G401 (cell line): ENCODE measurements at regions not wholly inside any gene's neighbourhood (a gene's known extent, or its start where the extent isn't known, plus 50 kb on each side); places are given as distances from the start of the nearest gene placed in this dataset.

Source experiments
- DNase-seq: peaks from one replicate; pipeline ENCODE4 v3.0.0-alpha.2; 2015; ENCODE audit warnings: low spot score
- in situ Hi-C: cut with HindIII; loops from 2 replicates; pipeline ENCODE4 v1.10.0; 2016; ENCODE audit warnings: low sequenced_read_pairs, mixed read lengths

DNA sequence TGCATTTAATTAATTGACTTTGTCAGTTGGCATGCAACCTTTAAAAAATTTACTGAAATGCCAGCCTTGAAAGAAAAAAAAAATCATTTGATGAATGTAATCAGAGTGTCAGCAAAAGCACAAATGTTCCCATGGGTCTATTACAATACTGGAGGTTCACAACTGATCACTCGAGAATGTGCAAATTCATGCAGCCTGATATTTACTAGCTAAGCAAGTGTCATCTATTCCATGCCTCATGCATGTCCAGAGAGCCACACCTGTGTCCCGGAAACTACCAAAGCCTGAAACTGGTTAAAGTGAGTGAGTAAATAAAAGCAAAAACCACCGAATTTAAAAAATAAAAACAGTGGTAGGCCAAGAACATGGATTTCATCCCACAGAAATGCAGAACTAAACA, 415.3 kb upstream of the ID2 start:
- in situ Hi-C loops: no loop called here
- DNase-seq: no peak

DNA sequence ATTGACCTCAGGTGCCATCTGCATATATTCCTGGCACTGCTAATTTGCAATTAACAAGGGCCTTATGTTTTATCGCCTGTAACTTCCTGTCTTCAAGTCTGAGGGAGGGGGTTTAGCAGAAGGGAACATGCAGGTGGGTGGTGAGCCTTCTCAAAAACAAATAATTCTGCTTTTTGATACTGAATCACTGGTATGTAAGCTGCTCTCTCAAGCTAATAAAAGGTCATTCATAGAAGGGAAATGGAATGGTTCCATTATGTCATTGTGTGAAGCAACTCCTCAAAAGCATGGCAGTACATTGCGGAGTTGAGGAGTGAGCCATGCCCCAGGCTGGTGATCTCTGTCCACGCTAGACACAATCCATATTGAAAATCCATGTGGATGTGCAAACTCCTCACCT, 414.8 kb upstream of the ID2 start:
- in situ Hi-C loops: no loop called here
- DNase-seq: no peak

DNA sequence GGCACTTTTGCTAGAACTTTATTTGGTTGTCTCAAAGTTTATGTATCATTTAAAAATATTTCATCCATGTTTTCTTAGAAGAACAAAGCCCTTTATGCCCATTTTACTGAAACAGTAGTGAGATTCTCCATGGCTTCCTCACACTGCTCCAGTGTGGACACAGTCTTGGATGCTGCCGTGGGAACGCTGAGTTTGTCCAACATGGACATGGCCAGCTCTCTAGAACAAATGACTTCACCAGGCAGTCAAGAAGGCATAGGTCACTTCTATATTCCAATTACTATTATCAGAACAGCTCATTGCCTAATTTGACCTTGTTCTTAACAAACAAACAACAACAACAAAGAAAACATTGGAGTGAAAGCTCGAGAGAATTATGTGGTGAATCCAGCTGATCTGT, 414.1 kb upstream of the ID2 start:
- DNase-seq: no peak
- in situ Hi-C loops: no loop called here

DNA sequence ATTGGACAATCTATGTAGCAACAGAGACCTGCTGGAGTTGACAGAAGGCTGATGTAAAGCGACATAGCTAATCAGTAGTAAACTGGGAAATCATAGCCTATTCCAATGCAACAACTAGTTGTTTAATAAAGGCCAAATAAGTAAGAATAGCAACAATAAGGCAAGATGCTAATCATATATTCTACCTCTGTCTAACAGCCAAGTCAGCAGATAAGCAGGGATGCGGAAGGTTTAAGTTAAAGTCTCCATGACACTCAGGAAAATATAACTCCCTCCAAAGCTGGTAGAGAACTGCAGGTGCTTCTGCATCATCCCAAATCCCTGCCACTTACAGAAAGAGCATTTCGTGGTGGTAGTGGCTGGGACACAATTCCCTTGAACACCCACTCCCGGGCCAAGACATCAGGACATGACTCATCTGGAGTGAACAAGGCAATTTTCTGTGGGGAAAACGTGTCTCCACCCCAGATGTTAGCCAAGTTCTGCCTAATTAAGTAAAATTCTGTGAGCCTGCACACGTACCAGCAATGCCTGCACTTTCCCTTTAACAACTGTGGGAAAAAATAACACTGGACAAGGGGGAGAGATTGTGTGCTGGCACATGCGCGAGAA, 413.6 kb upstream of the ID2 start:
- no peak for DNase-seq
- in situ Hi-C loops: no loop called here

DNA sequence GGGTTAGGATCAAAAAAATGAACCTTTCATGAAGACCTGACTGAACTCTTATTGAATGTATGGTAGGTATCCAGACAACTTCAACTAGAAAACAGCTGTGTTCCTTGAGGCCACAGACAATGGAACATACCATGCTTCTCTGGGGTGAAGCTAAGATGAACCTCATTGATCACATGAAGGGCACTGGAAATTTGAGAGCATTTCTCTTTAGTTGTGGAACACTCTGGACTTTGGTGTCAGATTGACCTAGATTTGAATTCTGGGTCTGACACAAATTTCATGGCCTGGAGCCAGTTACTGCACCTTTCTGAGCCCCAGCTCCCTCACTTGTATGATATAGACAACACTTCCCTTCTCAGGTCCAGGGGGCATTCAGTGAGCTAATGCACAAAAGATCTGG, 411.2 kb upstream of the ID2 start:
- in situ Hi-C loops: no loop called here
- no peak for DNase-seq

DNA sequence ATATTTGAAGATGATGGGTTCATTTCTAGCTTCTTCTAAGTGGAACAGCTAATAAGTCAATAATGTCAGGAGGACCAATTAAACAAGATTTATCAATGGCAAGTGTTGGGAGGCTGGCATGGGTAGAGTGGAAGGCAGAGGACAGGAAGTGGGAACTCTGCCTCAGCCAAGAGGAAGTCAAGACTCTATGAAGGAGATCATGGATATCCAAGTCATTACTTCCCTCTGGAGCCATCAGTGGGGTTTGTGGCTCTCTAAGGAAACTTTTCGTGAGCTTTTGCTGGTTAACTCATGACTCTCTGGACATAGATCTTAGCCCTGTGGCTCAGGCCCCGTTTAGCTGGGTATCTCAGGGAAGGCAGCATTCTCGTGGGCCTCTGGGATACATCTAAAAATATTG, 410.4 kb upstream of the ID2 start:
- DNase-seq: no peak
- in situ Hi-C loops: no loop called here

DNA sequence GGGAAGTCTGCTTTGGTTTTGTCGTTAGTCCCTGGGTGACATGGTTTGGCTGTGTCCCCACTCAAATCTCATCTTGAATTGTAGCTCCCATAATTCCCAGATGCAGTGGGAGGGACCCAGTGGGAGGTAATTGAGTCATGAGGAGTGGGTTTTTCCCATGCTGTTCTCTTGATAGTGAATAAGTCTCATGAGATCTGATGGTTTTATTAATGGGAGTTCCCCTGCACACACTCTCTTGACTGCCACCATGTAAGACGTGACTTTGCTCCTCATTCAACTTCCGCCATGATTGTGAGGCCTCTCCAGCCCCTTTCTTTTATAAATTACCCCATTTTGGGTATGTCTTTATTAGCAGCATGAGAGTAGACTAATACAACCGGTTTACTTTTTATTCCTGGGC, 405.8 kb upstream of the ID2 start:
- in situ Hi-C loops: no loop called here
- DNase-seq: no peak

DNA sequence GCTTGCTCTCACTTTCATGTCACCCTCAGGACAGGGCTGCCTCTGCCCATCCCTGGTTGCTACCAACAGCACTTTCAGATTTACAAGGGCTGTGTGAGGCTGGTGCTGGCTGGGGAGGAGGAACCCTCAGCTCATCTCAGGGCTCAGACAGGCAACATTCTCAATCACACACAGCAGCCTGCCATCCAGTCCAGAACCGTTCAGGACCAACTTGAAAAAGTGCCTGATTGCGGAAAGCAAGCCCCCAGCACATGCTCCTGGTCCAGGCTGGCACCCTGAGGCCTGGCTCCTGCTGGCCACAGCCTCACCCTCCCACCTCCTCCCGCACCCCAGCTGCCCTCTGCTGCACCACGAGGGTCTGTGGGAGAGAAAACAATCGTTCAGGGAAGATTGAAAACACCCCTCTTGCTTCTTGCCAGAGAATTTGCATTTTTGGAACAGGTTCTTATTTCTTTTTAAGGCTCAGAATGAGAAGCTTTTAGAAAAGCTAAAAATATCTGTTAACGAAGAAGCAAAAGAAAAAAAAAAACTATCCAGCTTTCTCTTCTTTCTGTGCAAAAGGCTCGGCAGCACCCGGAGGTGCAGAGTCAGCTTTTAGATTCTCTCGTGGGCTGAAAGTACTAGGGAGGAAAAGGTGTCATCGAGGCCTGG, 403.8 kb upstream of the ID2 start:
- in situ Hi-C loops: no loop called here
- DNase-seq: peak; percentile 9

DNA sequence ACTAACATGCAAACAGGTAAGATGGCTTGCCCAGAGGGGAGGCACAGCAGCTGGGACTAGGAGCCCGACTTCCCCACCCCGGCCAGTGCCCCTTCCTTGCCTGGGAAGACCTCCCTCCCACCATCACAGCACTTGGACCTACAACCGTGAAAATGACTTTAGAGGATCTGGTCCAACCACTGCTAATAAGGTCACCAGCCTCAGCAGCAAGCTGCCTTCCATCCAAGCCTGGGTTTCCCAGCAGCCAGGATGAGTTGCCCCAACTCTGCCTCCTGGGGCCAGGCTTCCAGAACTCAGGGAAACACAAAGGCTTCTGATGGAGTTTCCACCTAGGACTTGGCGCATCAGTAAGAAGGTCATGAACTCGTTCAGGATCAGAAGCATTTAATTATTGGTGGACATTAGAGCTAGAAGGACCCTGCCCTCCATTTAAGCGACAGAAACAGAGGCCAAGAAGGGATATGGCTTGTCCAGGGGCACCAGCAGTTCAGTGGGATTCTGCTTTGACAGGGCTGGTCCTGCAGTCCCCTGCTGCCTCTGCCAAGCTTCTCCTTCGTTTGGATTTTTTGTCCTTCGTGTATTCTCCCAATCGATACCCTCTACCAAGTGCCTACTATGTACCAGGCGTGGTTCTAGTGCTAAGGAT, 403.0 kb upstream of the ID2 start:
- DNase-seq: no peak
- in situ Hi-C loops: no loop called here

DNA sequence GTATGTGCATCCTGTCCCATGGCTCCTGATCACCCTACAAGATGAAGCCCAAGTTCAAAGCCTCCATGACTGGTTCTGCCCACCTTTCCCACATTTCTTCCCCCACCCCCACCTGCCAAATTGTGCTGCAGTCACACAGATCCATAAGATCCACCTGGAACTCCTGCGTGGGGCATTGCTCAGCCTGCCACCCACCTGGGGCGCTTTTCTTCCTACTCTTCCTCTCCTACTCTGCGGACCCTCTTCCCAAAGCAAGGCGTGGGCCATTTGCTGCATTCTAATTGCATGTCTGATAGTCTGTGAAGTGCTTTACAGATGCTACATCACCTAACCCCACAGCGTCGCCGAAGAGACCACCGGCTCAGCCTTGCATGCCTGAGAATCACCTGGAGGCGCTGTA, 402.4 kb upstream of the ID2 start:
- no peak for DNase-seq
- in situ Hi-C loops: no loop called here

DNA sequence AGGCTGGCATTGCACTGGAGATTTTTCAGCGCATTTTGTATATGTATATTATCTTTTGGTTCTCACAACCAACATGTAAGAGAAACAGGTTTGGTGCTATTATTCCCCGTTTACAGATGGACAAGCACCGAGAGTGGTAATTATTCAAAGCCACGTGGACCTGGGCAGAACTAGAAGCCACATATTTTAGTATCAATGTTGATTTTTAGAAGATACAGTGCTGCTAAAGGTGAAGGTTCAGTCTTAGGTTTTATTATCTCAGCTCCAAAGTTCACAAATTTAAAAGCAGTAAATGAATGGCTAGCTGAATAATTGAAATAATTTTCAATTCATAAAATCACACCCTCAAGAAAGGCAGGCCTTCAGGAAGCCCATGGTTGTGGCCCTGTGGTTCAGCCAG, 400.6 kb upstream of the ID2 start:
- no peak for DNase-seq

DNA sequence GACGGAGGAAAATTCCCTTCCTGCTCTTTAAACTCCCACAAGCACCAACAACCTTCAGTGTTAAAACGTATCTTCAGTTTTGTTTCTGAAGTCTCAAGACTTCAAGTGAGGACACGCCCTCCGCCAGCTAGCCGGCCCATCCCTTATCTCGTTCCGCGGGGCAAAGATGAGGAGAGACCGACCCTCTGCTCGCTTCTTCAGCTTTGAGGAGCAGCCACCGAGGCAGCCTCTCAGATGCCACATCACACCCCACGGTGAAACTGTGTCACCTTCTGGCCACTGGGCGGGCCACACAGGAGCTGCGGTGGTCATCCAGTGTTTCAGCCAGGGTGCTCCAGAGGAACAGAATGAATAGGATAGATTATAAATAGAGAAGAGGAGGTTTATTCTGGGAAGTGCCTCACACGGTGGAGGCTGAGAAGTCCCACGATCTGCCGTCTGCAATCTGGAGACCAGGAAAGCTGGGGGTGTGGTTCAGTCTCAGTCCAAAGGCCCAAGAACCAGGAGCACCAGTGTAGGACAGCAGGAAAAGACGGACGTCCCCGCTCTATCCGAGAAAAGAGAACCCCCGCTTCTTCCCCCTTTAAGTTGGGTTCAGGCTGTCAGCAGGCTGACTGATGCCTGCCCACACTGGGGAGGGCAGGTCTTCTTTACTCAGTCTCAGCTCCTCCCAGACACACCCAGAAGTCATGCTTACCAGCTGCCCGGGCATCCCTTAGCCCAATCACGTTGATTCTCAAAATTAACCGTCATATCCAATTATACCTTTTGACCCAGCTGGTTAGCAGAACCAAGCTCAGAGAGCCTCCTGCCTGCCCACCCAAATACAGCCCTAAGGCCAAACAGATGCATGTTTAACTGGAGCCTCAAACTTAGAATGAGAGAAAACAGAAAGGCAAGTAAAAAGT, 399.7 kb upstream of the ID2 start:
- DNase-seq: no peak
- in situ Hi-C loops: no loop called here

More for the DNA sequence above, 400.6 kb upstream of the ID2 start:
- in situ Hi-C loops: no loop called here

DNA sequence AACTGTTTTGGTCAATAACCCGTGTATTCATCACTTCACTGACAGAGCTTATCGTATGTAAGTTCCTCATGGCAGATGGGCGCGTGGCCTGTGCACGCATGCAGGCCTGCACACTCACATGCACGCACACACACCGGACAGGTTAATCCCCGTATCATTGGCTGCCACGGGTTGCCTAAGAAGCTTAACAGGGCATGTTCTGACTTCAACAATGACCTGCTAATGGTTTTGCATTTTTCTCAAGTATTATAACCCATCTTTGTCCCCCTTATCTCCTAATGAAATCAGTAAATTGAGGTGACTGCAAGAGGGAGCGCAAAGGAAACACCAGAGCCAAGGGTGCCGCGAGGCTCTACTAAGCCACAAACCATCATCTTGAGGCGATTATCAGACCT, 399.0 kb upstream of the ID2 start:
- DNase-seq: no peak
- in situ Hi-C loops: no loop called here

DNA sequence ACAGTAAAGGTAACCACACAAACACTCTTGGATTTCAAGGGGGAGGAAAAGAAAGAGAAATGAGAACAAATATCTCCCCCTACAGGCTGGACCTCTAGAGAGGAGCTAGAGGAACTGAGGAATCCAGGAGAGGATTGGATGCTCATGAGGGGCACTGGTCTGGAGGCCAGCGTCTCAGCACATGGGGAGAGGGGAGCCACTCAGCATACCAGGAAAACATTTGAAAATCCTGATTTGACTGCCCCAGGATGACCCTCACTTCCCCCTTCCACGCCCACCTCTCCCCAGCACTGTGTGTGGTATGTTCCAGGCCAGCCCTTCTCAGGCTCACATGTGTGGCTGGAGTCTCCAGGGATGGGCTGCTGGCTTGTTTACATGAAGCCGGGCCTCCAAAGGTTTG, 396.8 kb upstream of the ID2 start:
- in situ Hi-C loops: no loop called here
- no peak for DNase-seq

DNA sequence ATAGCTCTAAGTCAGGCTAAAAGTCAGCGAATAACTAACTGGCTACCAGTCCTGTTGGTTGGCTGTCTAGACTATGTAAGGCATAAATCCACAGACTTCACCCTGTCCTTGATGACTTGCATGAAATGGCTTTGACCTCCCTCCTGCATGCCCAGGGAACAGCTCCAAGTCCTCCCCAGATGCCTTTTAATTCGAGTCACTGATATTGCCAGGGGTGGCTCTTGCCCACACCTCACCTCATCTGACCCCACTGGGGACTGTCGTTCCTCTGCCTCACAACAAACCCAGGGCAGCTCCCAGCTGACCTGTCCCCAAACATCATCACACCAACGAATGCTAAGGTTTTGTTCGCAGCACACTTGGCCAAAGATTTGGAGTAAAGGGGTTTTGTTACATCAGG, 396.0 kb upstream of the ID2 start:
- DNase-seq: no peak
- in situ Hi-C loops: no loop called here

DNA sequence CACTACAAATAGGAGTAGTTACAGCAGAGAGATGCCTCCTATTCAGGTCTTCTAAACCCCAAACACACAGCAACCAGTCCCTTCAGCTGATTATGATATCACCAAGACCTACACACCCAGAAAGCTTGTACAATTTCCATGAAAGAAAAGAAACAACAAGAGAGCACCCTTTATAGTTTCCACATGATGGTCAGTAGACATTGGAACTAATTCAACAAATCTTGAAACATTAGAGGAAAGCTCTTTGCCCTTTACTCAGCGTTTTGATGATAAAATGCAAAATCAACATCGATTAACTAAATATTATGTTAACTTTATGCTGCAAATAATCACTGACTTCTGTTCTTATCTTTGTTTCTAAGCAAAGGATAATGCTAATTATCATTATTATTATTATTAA, 393.6 kb upstream of the ID2 start:
- DNase-seq: no peak
- in situ Hi-C loops: no loop called here

DNA sequence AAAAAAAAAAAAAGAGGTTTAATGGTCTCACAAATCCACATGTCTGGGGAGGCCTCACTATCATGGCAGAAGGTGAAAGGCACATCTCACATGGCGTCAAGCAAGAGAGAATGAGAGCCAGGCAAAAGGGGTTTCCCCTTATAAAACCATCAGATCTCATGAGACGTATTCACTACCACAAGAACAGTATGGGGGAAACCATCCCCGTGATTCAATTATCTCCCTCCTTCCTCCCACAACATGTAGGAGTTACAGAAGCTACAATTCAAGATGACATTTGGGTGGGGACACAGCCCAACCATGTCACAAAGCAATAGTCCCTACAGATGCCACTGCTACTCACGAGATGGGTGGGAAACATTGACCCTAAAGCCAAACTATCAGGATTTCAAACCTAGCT, 392.7 kb upstream of the ID2 start:
- DNase-seq: no peak
- in situ Hi-C loops: no loop called here

DNA sequence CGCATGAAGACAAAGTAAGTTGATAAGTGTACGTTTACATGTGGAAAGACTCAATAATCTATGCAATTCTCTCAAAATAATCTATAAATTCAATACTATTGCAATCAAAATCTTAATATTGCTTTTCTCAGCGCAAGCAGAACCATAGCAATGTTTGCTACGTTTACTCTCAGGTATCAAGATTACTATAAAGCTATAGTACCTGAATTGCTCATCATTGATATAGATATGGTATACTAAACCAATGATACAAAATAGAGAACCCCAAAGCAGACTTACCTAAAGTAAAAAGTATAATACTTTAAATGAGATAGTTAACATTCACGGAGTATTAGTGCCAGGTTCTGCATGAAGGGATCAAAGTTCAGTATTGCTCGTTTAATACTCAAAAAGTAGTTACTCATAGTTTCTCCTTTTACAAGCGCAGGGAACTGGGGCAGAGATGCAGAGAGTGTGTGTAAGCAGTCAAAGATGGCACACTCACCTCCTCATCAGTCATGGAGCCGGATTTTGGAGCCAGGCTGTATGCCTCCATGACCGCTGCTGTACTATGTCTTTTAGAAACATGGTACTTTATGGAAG, 391.0 kb upstream of the ID2 start:
- no peak for DNase-seq
- in situ Hi-C loops: no loop called here

DNA sequence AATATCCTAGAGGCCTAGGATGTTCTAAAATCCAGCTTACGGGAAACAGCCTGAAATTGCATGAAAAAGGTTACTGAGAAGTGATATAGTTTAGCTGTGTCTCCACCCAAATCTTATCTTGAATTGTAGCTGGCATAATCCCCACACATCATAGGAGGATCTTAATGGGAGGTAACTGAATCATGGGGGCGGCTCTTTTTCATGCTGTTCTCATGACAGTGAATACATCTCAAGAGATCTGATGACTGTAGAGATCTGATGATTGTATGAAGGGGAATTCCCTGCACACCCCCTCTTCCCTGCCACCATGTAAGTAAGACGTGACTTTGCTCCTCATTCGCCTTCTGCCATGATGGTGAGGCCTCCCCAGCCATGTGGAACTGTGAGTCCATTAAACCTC, 385.6 kb upstream of the ID2 start:
- in situ Hi-C loops: no loop called here

More for the DNA sequence above, 385.6 kb upstream of the ID2 start:
- no peak for DNase-seq
